Stomach (tissue), 4 donors: ENCODE measurements at regions not wholly inside any gene's neighbourhood (a gene's known extent, or its start where the extent isn't known, plus 50 kb on each side); places are given as distances from the start of the nearest gene placed in this dataset.

Experiments used
- EP300 ChIP-seq: sonication (generic); formaldehyde crosslinking; IDR thresholded peaks from one replicate; pipeline ENCODE4 v1.6.1; 2017; ENCODE audit warnings: antibody characterized with exemption
- POLR2A ChIP-seq, 4 donors: fragments of 450-650 bp; IDR thresholded peaks; one replicate each; pipeline ENCODE4 v1.6.1; 2016; ENCODE audit warnings: antibody characterized with exemption in 4 of 4, control low read depth in 2 of 4, mild to moderate bottlenecking in 1 of 4, moderate library complexity in 1 of 4
- TF ChIP-seq, protein P1 (sequence below), 7 experiments: fragments of 450-650 bp in 4 of 7; fragments of 200-600 bp in 3 of 7; sonication (generic) in 3 of 7; IDR thresholded peaks; one replicate each; pipeline ENCODE4 v1.5.1; 2016 to 2019; ENCODE audit warnings: antibody characterized with exemption in 7 of 7, control low read depth in 2 of 7, mild to moderate bottlenecking in 1 of 7

DNA sequence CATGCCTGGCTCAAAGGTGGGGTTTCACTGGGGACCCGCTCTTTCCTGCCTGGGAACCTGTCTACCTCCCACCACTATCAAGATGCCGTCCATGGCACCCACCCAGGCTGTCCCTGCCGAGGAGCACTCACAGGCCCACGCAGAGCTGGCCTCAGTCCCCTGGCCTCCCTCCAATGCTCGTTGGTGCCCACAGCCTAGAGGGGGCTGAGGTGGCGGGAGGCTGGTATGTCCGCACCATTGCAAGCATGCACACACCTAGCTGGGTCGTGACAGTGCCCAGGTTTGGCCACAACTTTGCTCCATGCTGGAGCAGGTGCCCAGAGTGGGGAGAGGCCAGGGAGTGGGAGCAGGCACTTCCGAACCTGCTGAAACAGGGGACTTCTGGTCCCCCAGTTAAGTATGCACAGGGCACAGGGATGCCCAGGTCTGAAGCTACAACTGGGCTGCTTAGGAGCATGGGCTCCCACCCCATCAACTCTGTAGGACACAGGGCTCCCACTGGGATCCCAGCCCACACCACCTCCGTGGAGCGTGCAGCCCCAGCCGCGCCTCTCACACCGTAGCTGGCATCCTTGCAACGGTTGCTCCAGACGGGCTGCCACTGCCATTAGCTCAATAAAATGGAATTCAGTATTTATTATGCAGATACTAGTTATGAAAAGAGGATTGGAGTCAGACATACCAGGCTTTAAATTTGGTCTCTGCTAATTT lies 1376.1 kb upstream of the TENM3 start:
- TF ChIP-seq, protein P1, sequence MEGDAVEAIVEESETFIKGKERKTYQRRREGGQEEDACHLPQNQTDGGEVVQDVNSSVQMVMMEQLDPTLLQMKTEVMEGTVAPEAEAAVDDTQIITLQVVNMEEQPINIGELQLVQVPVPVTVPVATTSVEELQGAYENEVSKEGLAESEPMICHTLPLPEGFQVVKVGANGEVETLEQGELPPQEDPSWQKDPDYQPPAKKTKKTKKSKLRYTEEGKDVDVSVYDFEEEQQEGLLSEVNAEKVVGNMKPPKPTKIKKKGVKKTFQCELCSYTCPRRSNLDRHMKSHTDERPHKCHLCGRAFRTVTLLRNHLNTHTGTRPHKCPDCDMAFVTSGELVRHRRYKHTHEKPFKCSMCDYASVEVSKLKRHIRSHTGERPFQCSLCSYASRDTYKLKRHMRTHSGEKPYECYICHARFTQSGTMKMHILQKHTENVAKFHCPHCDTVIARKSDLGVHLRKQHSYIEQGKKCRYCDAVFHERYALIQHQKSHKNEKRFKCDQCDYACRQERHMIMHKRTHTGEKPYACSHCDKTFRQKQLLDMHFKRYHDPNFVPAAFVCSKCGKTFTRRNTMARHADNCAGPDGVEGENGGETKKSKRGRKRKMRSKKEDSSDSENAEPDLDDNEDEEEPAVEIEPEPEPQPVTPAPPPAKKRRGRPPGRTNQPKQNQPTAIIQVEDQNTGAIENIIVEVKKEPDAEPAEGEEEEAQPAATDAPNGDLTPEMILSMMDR (IDR thresholded peaks at IDR 0.05): no peak
- TF ChIP-seq POLR2A (IDR thresholded peaks at IDR 0.05) (no peak), EP300 (no peak)
